ENCODE measurements at regions not wholly inside any gene's neighbourhood (a gene's known extent, or its start where the extent isn't known, plus 50 kb on each side); places are given as distances from the start of the nearest gene placed in this dataset.

DNA sequence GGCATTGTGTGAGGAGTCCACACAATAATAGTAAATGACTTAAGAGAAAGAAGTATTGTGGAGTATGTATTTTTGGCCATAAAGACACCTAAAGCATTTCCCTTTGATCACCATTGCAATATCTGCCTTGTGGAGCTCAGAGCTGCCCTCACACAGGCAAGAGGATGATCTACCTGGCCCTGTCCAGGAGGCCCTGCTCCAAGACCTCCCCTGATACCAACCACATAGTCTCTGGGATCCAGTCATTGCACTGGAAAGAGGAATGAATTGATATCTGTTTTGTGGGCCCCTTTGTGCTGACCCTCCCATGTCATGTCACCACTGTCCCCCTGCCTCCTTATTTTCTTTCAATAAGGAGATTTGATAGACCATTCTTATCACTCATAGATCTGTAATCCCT lies 430.6 kb upstream of the TNP1 start:
- peaks cover 0 to 7% (median 0%) of the 10 kb centered on the region in 4 experiments for H3K27me3 ChIP-seq (replicated peaks in 1 of 4; ENCODE audit: control extremely low read depth in 1 of 4, control insufficient read depth in 3 of 4, insufficient read depth in 4 of 4, low read length in 3 of 4)
- H3K79me2 ChIP-seq (ENCODE audit: control insufficient read depth, insufficient read depth, low read length): no peaks in the 10 kb centered on the region
- H3K9me3 ChIP-seq (ENCODE audit: control extremely low read depth in 1 of 3, control insufficient read depth in 2 of 3, insufficient read depth in 1 of 3, low read length in 2 of 3): peaks cover 0 to 3% (median 0%) of the 10 kb centered on the region in 3 donors
- DNase-seq (no peak), ATAC-seq (ENCODE audit: low read depth) (no peak)
- no peaks in the 10 kb centered on the region for H3K36me3 ChIP-seq (replicated peaks in 1 of 2; ENCODE audit: control extremely low read depth in 1 of 2, control insufficient read depth in 1 of 2, extremely low read depth in 1 of 2, insufficient read depth in 2 of 2, low read length in 1 of 2)
- CTCF ChIA-PET: no interaction called here
- no peak overlapping the region for H3K4me2 ChIP-seq (replicated peaks; ENCODE audit: low read depth, low read length, poor library complexity, severe bottlenecking)
- H3K4me3 ChIP-seq (ENCODE audit: control extremely low read depth in 1 of 5, extremely low read depth in 1 of 5, insufficient read depth in 1 of 5, low read depth in 2 of 5, low read length in 4 of 5): no peak overlapping the region
- no peak overlapping the region for H3K9ac ChIP-seq (ENCODE audit: low read length)
- H3K27ac Mint-ChIP-seq: no peak overlapping the region
- no peaks in the 10 kb centered on the region for H3K9me3 Mint-ChIP-seq (ENCODE audit: insufficient read depth)
- TF ChIP-seq, protein P1, sequence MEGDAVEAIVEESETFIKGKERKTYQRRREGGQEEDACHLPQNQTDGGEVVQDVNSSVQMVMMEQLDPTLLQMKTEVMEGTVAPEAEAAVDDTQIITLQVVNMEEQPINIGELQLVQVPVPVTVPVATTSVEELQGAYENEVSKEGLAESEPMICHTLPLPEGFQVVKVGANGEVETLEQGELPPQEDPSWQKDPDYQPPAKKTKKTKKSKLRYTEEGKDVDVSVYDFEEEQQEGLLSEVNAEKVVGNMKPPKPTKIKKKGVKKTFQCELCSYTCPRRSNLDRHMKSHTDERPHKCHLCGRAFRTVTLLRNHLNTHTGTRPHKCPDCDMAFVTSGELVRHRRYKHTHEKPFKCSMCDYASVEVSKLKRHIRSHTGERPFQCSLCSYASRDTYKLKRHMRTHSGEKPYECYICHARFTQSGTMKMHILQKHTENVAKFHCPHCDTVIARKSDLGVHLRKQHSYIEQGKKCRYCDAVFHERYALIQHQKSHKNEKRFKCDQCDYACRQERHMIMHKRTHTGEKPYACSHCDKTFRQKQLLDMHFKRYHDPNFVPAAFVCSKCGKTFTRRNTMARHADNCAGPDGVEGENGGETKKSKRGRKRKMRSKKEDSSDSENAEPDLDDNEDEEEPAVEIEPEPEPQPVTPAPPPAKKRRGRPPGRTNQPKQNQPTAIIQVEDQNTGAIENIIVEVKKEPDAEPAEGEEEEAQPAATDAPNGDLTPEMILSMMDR (IDR thresholded peaks at IDR 0.05): no peak
- TF ChIP-seq EZH2 (IDR thresholded peaks at IDR 0.05; ENCODE audit: borderline replicate concordance, insufficient read depth, low read depth, low read length, poor library complexity, severe bottlenecking): no peak
- no peak overlapping the region for H2AFZ ChIP-seq (ENCODE audit: insufficient read depth, low read depth, low read length, poor library complexity, severe bottlenecking)
- H3K27me3 Mint-ChIP-seq: peaks cover 11% of the 10 kb centered on the region
- intact Hi-C loops (cut with micrococcal nuclease): no loop called here
- no peak overlapping the region for H3K27ac ChIP-seq (ENCODE audit: low read length in 2 of 2)
- H3K4me3 Mint-ChIP-seq: no peak overlapping the region
- POLR2A ChIA-PET: no interaction called here
- no peaks in the 10 kb centered on the region for H4K20me1 ChIP-seq (ENCODE audit: control insufficient read depth, insufficient read depth, low read length, poor library complexity, severe bottlenecking)
- H3K4me1 Mint-ChIP-seq: no peaks in the 10 kb centered on the region
- H3K4me1 ChIP-seq (ENCODE audit: control insufficient read depth in 2 of 2, insufficient read depth in 2 of 2, low read length in 2 of 2): no peaks in the 10 kb centered on the region

DNA sequence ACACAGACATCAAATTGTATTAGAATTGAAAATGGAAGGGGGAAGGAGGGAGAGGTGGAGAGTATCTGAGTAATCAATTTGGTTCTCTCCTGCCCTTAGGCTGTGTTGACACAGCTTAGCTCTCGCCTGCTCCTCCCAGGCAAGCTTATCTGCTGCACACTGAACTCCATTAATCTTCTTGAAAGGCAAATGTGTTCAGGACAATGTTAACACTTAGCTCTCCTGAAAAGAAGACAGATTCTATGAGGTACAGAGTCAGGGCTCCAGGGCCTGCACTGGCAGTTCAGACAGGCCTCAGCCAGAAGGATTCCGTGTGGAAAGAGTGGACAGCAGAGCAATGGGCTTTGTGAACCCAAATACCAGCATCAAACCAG lies 430.0 kb upstream of the TNP1 start:
- intact Hi-C loops (cut with micrococcal nuclease): no loop called here
- no peaks in the 10 kb centered on the region for H3K36me3 ChIP-seq (replicated peaks in 1 of 2; ENCODE audit: control extremely low read depth in 1 of 2, control insufficient read depth in 1 of 2, extremely low read depth in 1 of 2, insufficient read depth in 2 of 2, low read length in 1 of 2)
- no peaks in the 10 kb centered on the region for H4K20me1 ChIP-seq (ENCODE audit: control insufficient read depth, insufficient read depth, low read length, poor library complexity, severe bottlenecking)
- no peak overlapping the region for H3K4me2 ChIP-seq (replicated peaks; ENCODE audit: low read depth, low read length, poor library complexity, severe bottlenecking)
- no peak overlapping the region for H3K27ac Mint-ChIP-seq
- DNase-seq: no peak
- H3K9ac ChIP-seq (ENCODE audit: low read length): no peak overlapping the region
- H3K27ac ChIP-seq (ENCODE audit: low read length in 2 of 2): no peak overlapping the region
- no peaks in the 10 kb centered on the region for H3K79me2 ChIP-seq (ENCODE audit: control insufficient read depth, insufficient read depth, low read length)
- peaks cover 11% of the 10 kb centered on the region for H3K27me3 Mint-ChIP-seq
- no peak overlapping the region for H3K4me3 Mint-ChIP-seq
- ATAC-seq (ENCODE audit: low read depth): no peak
- ChIA-PET CTCF (no interaction called here), POLR2A (no interaction called here)
- TF ChIP-seq, protein P1 (IDR thresholded peaks at IDR 0.05): no peak
- TF ChIP-seq EZH2 (IDR thresholded peaks at IDR 0.05; ENCODE audit: borderline replicate concordance, insufficient read depth, low read depth, low read length, poor library complexity, severe bottlenecking): no peak
- H3K4me1 ChIP-seq (ENCODE audit: control insufficient read depth in 2 of 2, insufficient read depth in 2 of 2, low read length in 2 of 2): no peaks in the 10 kb centered on the region
- H3K4me1 Mint-ChIP-seq: no peaks in the 10 kb centered on the region
- H3K9me3 Mint-ChIP-seq (ENCODE audit: insufficient read depth): no peaks in the 10 kb centered on the region
- H3K27me3 ChIP-seq (replicated peaks in 1 of 4; ENCODE audit: control extremely low read depth in 1 of 4, control insufficient read depth in 3 of 4, insufficient read depth in 4 of 4, low read length in 3 of 4): peaks cover 0 to 7% (median 0%) of the 10 kb centered on the region in 4 experiments
- no peak overlapping the region for H3K4me3 ChIP-seq (ENCODE audit: control extremely low read depth in 1 of 5, extremely low read depth in 1 of 5, insufficient read depth in 1 of 5, low read depth in 2 of 5, low read length in 4 of 5)
- no peak overlapping the region for H2AFZ ChIP-seq (ENCODE audit: insufficient read depth, low read depth, low read length, poor library complexity, severe bottlenecking)
- peaks cover 0 to 3% (median 0%) of the 10 kb centered on the region in 3 donors for H3K9me3 ChIP-seq (ENCODE audit: control extremely low read depth in 1 of 3, control insufficient read depth in 2 of 3, insufficient read depth in 1 of 3, low read length in 2 of 3)
- 92% methylated on average over 2 of the region's 2 CpGs for WGBS (ENCODE audit: insufficient coverage)
